ENCODE measurements at regions not wholly inside any gene's neighbourhood (a gene's known extent, or its start where the extent isn't known, plus 50 kb on each side); places are given as distances from the start of the nearest gene placed in this dataset.
"Not testable (repeated sequence)": the region's sequence is repeated elsewhere in the genome, so short reads cannot be mapped to it uniquely, and the experiment has no call there.

DNA sequence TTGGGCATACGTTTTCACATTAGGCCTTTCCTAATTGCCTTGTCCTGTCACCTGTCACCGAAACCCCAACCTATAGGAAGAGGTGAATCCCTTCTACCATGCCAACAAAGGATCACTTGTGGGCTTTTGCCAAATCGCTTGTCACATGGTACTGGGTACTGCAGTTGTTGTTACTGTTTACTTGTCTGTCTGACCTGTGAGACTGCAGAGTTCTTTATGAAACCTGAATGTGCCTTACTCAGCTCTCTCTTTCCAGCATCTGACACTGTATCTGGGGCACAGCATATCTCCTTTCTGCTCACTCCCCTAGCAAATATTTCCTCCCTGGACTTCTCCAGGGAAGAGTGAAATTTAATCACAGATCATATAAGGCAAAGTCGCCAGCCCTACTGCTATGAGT, 1272.4 kb downstream of the CDH8 start:
- no peak for DNase-seq

DNA sequence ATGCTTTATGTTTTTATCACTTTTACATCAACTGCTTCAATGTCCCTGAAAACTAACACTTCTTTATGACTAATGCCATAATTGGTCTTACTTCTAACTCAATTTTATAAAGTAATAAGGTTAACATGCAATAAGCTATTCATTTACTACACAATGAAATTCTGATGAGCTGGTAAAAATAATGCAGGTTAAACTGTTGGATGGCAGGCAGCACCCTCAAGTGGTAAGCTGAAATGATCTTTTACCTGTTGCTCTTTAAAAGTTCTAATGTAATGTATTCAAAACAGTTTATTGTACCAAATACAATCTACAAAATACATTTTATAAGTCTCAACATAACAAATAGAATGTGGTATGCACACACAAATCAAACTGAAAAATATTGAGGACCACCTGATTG, 1280.3 kb downstream of the CDH8 start:
- DNase-seq = no peak

DNA sequence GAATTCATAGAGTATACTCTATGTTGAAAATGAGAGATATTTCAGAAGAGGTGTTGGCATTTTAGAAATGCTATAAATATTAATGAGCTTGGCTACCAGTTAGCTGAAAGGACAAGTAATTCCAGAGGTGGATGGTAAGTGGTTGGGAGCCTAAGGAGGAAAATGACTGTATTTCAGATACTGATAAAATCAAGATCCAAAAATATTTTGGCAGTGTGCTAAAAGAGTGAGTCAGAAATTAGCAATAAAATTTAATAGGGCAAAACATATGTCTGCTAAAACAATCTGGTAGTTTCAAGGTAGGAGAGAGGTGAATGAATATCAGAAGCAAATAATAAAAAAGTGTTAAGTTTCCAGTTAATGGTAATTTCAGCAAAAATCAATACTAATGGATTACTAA, 1287.9 kb downstream of the CDH8 start:
- no peak for DNase-seq

DNA sequence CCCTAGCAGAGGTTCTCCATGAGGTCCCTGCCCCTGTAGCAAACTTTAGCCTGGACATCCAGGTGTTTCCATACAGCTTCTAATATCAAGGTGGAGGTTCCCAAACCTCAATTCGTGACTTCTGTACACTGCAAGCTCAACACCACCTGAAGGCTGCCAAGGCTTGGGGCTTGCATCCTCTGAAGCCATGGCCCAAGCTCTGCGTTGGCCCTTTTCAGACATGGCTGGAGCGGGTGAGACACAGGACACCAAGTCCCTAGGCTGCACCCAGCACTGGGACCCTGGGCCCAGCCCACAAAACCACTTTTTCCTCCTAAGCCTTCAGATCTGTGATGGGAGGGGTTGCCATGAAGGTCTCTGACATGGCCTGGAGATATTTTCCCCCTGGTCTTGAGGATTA, 1292.0 kb downstream of the CDH8 start:
- DNase-seq = no peak

DNA sequence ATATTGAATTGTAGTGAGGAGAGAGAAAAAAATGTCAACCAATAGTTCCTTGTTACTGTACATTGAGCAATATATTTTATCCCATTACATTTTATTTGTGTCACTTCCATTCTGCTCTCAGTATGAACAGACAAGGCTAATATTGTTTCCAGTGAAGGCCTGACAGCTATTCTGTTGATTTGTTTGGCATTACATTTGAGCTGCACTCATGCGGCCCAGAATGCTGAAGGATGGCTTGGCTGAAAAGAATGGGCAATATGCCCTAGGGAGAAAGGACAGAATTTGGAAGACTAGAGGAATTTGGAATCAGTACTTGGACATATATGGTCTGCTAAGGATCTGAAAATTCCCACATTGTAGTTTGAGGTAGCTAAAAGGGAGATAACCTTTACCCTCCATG, 1294.4 kb downstream of the CDH8 start:
- DNase-seq = no peak

DNA sequence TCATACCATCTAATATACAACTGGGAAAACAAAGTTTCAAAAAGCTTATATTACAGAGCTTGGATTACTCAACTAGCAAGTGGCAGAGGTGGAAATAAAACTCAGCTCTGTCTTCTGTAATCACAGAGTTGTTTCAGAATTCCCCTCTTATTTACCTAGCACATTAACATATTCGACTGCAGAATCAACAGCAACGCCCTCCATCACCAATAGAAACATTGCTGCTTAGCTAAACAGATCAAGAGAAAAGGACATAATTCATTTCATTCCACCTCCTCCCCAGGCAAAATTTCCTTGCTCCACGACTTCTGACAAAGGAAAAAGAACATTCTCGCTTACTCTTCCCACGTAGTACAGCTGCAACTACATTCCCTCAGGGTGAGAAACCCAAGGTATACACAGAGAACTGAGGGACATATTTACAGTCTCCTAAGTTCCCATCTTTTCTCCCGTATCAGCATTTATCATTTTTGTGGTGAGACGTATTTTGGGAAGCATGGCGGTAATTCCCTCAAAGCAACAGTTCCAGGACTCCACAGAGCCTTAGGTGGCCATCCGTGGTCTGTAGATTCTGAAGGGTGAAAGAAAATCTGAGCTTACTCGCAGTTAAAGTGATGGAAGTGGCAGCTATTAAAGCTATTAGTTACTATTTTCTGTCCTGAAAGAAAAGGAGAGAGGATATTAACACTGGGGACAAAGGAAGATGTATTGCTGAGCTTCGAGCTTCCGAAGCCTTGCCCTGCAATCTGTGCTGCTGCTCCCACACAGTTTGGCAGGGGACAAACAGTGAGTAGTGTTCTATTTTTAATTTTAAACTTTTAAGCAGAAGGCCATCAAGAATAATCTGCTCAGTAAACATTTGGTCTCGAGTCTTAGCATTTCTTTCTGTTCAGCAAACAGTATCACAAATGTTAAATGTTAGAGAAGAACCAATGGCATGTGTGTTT, 1296.2 kb downstream of the CDH8 start:
- no peak for DNase-seq

DNA sequence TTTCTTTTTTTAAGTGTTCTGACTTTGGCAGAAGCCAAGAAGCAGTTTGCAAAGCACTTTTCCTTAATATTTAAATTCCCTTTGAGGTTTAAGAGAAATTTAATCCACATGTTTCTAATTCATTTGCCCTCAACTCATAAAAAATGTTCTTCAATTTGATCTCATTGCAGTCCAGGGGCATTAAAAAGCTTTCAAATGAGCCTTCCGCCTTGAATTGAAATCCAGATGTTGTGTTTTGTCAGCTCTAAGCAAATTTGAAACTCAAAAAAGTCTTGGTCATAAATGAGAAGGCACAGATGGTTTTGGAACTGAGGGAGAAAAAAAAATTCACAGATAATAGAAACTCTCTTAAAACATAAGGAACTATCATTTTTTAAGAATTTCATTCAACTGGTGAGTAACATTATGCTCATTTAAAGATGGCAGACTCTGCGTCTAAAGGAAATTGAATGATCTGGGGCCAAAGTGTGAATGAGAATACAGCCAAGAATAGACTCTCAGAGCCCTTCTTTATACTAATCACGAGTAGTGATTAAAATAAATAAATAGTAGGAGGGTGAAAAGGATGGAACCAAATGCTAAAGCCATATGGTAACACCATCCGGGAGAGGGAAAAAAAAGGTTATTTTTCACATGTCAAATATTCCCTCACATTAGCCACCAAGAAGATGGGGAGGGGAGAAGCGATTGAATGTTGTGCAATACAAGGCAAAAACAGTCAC, 1304.7 kb downstream of the CDH8 start:
- no peak for DNase-seq

DNA sequence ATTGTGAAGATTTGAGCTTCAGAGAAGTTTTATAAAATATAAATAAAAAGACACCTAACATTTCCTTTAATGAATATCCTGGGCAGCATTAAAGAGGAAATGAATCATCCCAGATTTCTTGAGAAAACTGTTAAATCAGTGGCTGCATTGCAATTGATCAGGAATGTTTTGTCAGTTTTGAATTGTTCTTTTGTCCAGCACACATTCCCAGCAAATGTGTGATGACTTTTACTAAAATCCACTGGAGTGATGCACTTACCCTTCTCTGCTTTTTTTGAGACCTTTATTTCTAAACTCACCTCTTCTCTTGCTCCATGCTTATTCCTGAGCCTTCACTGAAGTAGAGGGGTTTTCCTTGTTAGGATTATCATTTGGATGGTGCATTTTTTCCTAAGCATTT, 1307.2 kb downstream of the CDH8 start:
- no peak for DNase-seq

DNA sequence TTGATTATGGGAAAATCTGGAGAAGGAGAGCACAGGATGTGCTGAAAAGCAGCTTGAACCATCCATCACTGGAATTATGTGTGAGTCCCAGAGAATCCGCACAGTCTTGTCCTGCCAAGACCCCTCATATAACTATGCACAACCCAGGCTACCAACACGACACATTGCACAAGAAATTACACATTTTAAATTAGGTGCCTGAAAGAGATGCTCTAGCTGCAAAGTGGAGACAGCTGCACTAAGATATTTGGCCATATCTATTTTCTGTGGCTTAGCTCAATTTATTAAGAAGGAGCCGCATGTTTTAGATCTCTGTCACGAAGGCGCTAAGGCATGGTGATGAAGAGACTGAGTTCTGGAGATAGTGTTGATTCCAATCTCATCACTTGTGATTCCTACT, 1308.4 kb downstream of the CDH8 start:
- no peak for DNase-seq

DNA sequence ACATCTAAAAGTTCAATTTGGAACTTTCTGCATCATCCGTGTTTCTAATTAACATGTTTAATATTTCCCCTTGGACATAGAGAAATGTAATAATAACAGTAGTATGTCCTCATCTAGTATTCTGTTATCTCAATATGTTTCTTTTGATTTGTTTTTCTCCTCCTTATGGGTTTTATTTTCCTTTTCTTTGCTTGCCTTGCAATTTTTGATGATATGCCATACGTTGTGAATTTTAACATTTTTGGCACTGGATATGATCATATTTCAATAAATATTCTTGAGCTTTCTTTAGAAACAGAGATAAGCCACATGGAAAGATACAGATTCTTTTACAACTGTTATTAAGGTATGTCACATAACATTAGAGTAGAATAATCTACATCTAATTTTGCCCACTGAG, 1316.2 kb downstream of the CDH8 start:
- no peak for DNase-seq

DNA sequence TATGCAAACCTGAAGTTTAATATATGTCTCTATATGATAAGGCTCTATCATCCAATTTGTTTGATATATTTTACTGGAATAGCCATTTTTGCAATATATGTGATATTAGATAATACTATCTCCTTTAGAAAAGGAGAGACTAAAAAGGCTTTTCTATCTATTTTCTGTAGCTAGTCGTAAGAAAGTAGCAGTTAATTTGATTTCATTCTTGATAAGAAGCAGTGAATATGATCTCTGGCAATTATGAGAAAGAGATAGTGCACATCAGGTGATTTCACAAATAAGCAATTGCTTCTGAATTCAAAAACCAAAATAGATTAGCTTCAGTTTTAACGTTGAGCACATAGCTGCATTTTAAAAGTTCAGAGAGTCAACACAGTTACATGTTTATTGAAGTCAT, 1318.4 kb downstream of the CDH8 start:
- DNase-seq = no peak

DNA sequence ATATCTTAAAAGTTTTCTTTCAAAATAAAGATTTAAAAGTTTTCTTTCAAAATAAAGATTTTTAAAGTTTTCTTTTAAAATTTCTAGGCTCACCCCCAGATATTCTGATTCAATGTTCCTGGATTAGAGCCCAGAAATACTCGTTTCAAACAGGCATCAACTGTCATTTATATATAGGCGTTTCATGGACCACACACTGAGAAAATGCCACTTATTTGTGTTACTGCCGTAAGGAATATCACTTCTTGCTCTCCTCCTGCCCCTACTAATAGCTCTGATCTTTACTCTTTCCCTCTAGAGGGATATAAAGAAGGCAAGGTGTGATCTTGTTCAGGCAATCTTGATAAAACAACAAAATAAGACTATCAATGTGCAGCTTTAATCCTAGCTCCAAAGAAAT, 1324.1 kb downstream of the CDH8 start:
- DNase-seq = no peak

DNA sequence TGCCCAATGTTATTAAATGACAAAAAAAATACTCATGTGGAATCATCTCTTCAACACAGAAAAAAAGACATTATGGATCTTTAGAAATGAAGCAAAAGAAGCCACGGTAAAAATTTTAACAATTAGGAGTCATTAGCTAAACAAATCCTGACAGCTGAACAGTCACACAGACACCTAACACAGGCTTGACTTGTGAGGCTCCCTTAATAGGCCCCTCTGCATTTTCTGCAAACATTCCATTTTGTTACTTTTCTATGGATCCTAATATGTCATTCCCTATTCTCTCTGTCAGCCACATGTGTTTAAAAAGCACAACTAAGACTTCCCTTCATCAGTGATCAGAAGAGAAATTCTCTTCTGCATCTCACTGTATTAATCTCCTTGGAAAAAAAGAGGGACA, 1331.5 kb downstream of the CDH8 start:
- DNase-seq = no peak

DNA sequence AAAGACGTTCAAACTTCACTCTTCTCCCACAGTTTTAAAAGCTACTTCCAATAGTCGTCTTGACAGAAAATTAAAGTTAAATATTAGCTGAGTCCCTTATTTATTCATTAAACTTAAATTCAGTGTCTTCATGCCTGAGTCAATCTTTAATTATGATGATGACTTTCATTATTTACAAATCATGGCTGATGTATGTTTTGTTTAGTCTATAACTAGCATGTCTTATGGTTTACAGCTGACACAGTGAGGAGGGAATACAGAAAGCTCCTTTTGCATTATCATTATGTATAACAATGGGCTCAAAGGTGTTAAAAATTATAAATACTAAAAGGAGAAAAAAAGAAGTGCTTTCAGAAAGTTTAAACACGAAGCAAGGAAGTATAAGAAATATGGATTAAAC, 1333.1 kb downstream of the CDH8 start:
- no peak for DNase-seq

DNA sequence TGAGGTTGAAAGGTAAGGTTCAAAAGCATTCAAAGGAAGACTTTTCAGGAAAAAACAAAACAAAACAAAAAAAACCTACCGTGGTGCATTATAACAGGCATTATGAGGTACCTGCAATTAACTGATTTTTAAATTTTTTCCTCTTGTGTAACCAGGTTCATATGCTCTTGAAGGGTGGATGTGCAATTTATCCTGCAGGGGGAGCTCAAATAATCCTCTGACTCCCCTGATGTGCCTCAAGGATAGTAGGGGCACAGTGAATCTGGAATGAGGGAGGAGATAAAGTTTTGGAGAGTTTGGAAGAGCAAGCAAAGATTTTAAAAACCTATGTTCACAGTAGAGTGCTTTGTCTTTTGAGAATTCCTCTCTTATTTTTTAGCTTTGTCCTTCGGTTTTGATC, 1349.4 kb downstream of the CDH8 start:
- no peak for DNase-seq

DNA sequence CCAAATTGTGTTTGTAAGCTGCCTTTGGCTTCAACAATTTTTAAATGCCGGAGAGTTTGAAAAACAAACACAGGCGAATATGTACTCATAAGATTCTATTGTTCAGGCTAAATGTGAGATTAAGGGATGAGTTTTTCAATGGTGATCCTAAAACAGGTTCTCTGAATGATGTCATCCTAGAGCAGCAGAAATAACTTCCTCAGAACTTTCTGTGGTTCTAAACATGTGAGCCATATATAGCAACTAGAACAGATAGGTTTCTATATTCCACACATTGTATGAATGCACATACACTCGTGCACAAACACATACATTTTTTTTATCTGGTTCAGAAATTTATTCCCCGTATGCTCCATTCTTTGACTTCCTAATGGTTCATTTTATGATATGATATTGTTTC, 1352.2 kb downstream of the CDH8 start:
- no peak for DNase-seq

DNA sequence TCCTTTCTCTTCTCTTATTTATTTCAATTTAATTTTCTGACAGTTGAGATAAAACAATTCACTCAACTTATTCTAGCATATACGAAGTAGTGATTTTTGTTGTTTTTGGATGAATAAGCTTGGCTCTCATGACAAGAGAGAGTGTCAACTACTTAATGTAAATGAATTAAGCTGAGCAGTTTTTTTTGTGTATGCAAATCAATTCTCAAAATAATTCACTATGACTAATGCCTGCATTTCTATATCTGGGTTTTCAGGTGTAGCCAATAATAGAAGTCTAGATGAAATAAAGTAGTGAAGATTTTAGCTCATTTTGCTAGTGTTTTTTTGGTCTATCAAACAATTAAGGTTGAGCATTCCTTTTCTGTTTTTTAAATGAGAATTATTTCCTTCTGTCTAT, 1354.0 kb downstream of the CDH8 start:
- DNase-seq = no peak

DNA sequence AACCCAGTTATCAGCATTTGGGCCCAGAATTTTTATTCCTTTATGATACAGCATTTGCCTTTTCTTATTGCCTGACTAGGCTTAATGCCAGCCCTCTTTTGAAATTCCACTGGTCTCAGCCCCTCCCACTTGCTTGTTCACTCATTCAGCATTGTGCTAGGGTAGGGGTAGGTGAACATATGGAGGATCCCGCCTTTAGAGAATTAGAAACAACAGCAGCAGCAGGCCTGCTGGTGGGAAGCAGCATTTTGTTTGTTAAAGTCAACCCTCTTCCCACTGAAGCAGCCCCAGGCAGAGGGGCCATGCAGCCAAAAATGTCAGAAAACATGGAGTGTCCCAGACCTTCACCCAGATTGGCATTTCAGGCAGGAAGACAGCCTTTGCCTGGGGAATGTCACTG, 1355.2 kb downstream of the CDH8 start:
- peak; percentile 19 to 49 for DNase-seq

DNA sequence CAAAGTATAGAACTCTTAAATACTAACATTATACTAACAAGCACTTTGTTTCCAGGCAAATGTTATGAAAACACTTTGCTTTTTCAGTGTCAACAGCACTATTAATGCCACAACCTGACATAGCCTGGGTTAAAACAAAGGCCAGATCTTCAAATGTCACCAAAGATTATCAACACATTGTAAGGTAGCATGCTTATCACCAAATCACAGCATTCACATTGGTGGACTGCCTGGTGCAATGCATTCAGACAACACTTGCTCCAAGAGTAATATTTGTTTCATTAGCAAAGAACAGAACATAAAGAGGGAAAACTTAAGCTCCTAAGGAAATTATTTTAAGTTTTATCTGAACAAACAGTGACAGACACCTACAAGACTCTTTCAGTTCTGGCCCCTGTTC, 1361.2 kb downstream of the CDH8 start:
- no peak for DNase-seq

DNA sequence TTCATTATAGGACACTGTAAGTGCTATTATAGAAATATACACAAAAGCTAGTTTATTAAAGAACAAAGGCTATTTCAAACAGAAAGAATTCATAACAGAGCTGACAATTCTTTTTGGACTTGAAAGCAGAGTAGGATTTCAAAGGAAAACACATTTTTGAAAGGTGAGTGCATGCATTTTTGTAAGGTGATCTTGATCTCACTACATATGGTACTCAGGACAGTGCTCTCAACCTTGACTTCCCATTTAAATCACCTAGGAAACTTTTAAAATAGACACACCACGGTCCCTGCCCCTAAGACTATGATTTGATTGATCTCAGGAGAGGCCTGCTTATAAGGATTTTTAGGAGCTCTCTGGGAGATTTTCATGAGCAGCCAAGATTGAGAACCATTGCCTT, 1362.0 kb downstream of the CDH8 start:
- no peak for DNase-seq

DNA sequence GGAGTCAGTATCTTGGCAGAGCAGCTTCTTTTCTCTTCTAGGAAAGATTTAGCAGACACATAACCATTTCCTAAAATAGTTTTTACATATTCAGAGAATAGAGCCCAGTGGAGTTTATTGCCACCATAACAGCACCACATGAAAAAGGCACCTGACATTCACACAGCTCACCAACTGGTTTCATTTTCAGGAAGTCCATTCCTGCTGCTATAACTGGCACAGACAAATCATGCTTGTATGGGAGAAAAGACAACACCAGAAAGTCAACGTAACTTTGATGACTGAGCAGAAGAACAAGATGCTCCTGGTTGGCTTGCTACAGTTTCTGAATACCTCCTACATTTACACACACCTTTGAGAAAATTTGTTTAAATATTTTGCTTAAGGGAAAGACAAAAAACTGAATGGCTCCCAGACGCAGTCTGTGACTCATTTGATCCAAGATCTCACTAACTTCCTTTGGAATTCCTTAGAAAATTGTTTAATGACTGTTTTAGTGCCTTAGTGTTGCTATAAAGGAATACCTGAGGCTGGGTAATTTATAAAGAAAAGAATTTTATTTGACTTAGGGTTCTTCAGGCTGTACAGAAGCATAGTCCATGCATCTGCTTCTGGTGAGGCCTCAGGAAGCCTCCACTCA, 1380.6 kb downstream of the CDH8 start:
- DNase-seq = no peak

DNA sequence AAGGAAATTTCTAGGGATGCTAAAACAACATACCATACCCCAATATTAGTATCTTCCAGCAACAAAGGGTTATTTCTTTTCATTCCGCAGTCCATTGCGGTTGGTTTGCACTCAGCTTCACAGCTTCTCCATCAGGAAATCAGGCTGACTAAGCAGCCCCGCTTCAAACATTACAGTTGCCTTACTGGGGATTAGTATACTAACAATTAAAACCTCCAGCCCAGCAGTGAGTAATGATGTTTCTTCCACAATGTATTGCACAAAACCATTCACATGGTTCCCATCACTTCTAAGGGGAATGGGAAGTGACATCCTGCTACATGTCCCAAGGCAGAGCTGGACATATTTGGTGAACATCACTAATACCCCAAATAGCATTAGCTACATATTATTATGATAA, 1384.9 kb downstream of the CDH8 start:
- no peak for DNase-seq

DNA sequence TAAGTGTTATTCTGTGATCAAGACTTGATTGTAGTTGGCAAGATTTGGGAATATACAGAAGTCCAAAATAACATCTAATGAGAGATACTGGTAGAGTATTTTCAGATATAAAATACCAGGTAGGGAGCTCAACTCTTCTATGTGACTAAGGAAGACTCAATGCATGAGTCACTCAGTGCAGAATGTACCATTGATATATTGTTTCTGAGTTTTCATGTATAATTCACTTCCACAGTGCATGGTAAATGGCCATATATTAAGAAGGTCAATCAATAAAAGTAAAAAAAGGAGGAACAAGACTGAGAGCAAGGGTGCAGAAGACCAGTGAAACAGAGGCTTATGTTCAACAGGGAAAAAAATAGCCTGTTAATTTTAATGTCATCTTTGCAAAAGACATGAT, 1387.9 kb downstream of the CDH8 start:
- DNase-seq = no peak

DNA sequence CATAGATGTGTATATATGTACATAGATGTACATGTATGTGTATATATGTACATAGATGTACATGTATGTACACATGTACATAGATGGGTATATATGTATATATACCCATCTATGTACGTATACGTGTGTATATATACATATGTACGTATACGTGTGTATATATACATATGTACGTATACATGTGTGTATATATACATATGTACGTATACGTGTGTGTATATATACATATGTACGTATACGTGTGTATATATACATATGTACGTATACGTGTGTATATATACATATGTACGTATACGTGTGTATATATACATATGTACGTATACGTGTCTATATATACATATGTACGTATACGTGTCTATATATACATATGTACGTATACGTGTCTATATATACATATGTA, 1388.8 kb downstream of the CDH8 start:
- not testable (repeated sequence) for DNase-seq
